Lung (tissue), 11 donors: ENCODE measurements at regions not wholly inside any gene's neighbourhood (a gene's known extent, or its start where the extent isn't known, plus 50 kb on each side); places are given as distances from the start of the nearest gene placed in this dataset.

Source experiments
- ATAC-seq: fragments of 200-7000 bp; cut with Tn5 transposase; one replicate; pipeline ENCODE4 v1.9.1; 2020; ENCODE audit warnings: moderate number of reproducible peaks; ENCODE audit not compliant: insufficient read depth, low FRiP score
- DNase-seq, 3 donors: peaks; one replicate each; pipeline ENCODE4 v3.0.0-alpha.2; 2013 to 2017
- H3K27ac ChIP-seq, 2 donors: one replicate each; pipeline ENCODE4 v1.5.1; 2013; ENCODE audit warnings: mild to moderate bottlenecking in 2 of 2, moderate library complexity in 2 of 2, control low read depth in 1 of 2, inconsistent platforms in 1 of 2, low read depth in 1 of 2, low read length in 1 of 2
- H3K27me3 ChIP-seq, 3 donors: one replicate each; pipeline ENCODE4 v1.5.1; 2013; ENCODE audit warnings: low read length in 2 of 3; ENCODE audit not compliant: control insufficient read depth in 3 of 3, insufficient read depth in 3 of 3
- H3K36me3 ChIP-seq, 4 donors: one replicate each; pipeline ENCODE4 v1.5.1; 2013; ENCODE audit warnings: low read length in 4 of 4, mild to moderate bottlenecking in 1 of 4, moderate library complexity in 1 of 4; ENCODE audit not compliant: control insufficient read depth in 4 of 4, insufficient read depth in 4 of 4
- H3K4me1 ChIP-seq, 5 donors: one replicate each; pipeline ENCODE4 v1.5.1; 2013; ENCODE audit warnings: low read length in 5 of 5, mild to moderate bottlenecking in 2 of 5, moderate library complexity in 1 of 5; ENCODE audit not compliant: control insufficient read depth in 5 of 5, insufficient read depth in 5 of 5
- H3K4me3 ChIP-seq: one replicate; pipeline ENCODE4 v1.5.1; 2013; ENCODE audit warnings: mild to moderate bottlenecking, control low read depth, moderate library complexity
- H3K9ac ChIP-seq, 2 donors: one replicate each; pipeline ENCODE4 v1.5.1; 2013; ENCODE audit warnings: low read length in 2 of 2, control low read depth in 1 of 2; ENCODE audit not compliant: insufficient read depth in 1 of 2
- H3K9me3 ChIP-seq, 4 donors: one replicate each; pipeline ENCODE4 v1.5.1; 2013; ENCODE audit warnings: low read length in 3 of 4, mild to moderate bottlenecking in 1 of 4, moderate library complexity in 1 of 4; ENCODE audit not compliant: control insufficient read depth in 4 of 4, insufficient read depth in 3 of 4
- WGBS, 2 donors: extraction: QIAGEN DNeasy Blood & Tissue Kit; methylation state at CpG; one replicate each; pipeline ENCODE4 v1.1.7; 2013; 5-methylcytosine and 5-hydroxymethylcytosine counted together
- TF ChIP-seq, protein P1 (sequence below): IDR thresholded peaks from 2 replicates; pipeline ENCODE4 v1.5.1; 2012; ENCODE audit warnings: mild to moderate bottlenecking; ENCODE audit errors: control extremely low read depth, extremely low read depth
- donor health status: control.
- donor health status: control.
- donor health status: Bipolar disorder and iron deficiency.
- donor health status: healthy.
- donor health status: DM: yes; HTN: yes; CAD: no.

DNA sequence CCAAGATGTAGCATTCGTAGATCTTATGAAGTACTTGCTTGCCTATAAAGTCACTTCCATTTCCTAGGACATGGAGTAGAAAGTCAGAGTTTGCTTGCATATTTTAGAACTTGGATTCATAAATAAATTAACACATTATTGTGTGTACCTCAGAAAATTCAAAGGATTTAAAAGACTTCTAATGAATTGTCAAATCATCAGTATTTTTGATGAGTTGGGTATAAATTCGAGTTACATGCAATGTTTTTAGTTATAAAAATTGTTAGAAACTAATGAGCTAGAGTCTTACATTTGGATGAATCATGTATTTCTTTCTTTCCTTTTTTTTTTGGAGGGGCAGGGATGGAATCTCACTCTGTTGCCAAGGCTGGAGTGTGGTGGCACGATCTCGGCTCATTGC is 156.9 kb upstream of the KCNJ16 start:
- DNase-seq (no peak), ATAC-seq (no peak)
- Histone ChIP-seq H3K4me3 (no peak overlapping the region), H3K9me3 (no peaks in the 10 kb centered on the region), H3K9ac (no peak overlapping the region), H3K27me3 (no peaks in the 10 kb centered on the region), H3K4me1 (peaks cover 0 to under 1% (median 0%) of the 10 kb centered on the region in 5 donors), H3K27ac (no peak overlapping the region), H3K36me3 (no peaks in the 10 kb centered on the region)
- 92 to 94% methylated on average over 4 of the region's 4 CpGs for WGBS, 2 donors
- TF ChIP-seq, protein P1, sequence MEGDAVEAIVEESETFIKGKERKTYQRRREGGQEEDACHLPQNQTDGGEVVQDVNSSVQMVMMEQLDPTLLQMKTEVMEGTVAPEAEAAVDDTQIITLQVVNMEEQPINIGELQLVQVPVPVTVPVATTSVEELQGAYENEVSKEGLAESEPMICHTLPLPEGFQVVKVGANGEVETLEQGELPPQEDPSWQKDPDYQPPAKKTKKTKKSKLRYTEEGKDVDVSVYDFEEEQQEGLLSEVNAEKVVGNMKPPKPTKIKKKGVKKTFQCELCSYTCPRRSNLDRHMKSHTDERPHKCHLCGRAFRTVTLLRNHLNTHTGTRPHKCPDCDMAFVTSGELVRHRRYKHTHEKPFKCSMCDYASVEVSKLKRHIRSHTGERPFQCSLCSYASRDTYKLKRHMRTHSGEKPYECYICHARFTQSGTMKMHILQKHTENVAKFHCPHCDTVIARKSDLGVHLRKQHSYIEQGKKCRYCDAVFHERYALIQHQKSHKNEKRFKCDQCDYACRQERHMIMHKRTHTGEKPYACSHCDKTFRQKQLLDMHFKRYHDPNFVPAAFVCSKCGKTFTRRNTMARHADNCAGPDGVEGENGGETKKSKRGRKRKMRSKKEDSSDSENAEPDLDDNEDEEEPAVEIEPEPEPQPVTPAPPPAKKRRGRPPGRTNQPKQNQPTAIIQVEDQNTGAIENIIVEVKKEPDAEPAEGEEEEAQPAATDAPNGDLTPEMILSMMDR: no peak

DNA sequence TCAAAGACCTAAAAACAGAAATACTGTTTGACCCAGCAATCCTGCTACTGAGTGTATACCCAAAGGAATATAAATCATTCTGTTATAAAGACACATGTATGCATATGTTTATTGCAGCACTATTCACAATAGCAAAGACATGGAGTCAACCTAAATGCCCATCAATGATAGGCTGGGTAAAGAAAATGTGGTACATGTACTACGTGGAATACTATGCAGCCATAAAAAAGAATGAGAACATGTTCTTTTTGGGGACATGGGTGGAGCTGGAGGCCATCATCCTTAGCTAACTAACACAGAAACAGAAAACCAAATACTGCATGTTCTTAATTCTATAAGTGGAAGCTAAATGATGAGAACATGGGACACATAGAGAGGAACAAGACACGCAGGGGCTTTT is 155.2 kb upstream of the KCNJ16 start:
- no peak for ATAC-seq
- DNase-seq: no peak
- no peak overlapping the region for H3K9ac ChIP-seq
- H3K4me1 ChIP-seq: no peaks in the 10 kb centered on the region
- no peak overlapping the region for H3K4me3 ChIP-seq
- TF ChIP-seq, protein P1: no peak
- H3K36me3 ChIP-seq: no peaks in the 10 kb centered on the region
- no peak overlapping the region for H3K27ac ChIP-seq
- WGBS, 2 donors: 86 to 96% methylated on average over 2 of the region's 2 CpGs
- no peaks in the 10 kb centered on the region for H3K27me3 ChIP-seq
- no peaks in the 10 kb centered on the region for H3K9me3 ChIP-seq

DNA sequence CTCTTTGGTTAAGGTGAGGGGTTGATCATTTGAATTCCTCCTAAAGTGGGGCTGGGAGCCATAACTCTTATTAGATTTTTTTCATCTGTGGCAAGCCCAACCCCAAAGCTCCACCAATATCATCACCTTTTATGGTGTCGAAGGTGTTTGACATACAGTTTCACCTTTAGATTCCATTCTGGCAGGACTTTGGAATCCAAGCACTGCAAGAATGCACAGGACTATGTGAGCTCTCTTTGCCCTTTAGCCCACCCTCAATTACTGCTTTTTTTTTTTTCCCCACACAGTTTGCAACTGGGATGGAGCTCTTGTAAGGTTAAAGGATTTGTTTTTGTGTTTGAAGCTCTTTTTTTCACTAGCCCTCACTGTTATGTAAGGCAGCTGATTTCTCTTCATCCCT is 154.0 kb upstream of the KCNJ16 start:
- ATAC-seq: no peak
- 83 to 95% methylated on average over 1 of the region's 1 CpG for WGBS, 2 donors
- TF ChIP-seq, protein P1: no peak

DNA sequence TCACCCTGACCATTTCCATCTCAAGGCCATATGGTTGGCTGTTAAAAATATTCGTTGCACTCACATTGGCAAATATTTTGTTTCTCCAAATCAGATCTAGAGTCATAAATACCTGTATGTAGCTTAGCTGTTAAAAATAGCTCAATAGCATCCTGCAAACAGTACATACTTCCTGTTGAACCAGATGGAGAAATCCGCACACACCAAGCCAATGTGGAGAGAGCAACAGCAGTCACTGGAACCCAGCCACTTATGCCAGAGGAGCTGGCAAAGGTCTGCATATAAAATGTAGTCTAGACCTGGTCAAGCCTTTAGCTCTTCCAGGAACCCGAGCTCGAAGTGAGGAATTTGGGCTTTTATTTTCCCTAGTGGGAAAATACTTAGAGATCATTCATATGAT is 146.4 kb upstream of the KCNJ16 start:
- peak in 1 of 3 donors; percentile 9 for DNase-seq
- Histone ChIP-seq H3K9me3 (peaks cover 0 to 5% (median 0%) of the 10 kb centered on the region in 4 donors), H3K9ac (no peak overlapping the region), H3K36me3 (no peaks in the 10 kb centered on the region), H3K4me1 (no peaks in the 10 kb centered on the region), H3K4me3 (no peak overlapping the region), H3K27me3 (no peaks in the 10 kb centered on the region), H3K27ac (no peak overlapping the region)
- WGBS, 2 donors: 32 to 45% methylated on average over 4 of the region's 4 CpGs
- TF ChIP-seq, protein P1: no peak
- no peak for ATAC-seq

More for the DNA sequence above, 154.0 kb upstream of the KCNJ16 start:
- no peaks in the 10 kb centered on the region for H3K36me3 ChIP-seq
- H3K4me1 ChIP-seq: no peaks in the 10 kb centered on the region
- no peak overlapping the region for H3K9ac ChIP-seq
- H3K27ac ChIP-seq: no peak overlapping the region
- no peak overlapping the region for H3K4me3 ChIP-seq
- DNase-seq: no peak
- H3K27me3 ChIP-seq: no peaks in the 10 kb centered on the region
- H3K9me3 ChIP-seq: no peaks in the 10 kb centered on the region
